Upper lobe of right lung (tissue), 1 donor: ENCODE measurements at regions not wholly inside any gene's neighbourhood (a gene's known extent, or its start where the extent isn't known, plus 50 kb on each side); places are given as distances from the start of the nearest gene placed in this dataset.

ENCODE experiments used
- ATAC-seq: fragments of 200-7000 bp; cut with Tn5 transposase; one replicate; pipeline ENCODE4 v1.9.1; 2020; ENCODE audit warnings: mild to moderate bottlenecking, moderate library complexity
- DNase-seq: peaks from one replicate; pipeline ENCODE4 v3.0.0-alpha.2; 2020
- H3K27ac ChIP-seq: fragments of 200-600 bp; one replicate; pipeline ENCODE4 v1.8.0; 2022
- H3K27me3 ChIP-seq: fragments of 200-600 bp; one replicate; pipeline ENCODE4 v1.8.0; 2022; ENCODE audit warnings: mild to moderate bottlenecking
- H3K36me3 ChIP-seq: fragments of 200-600 bp; one replicate; pipeline ENCODE4 v1.8.0; 2022
- H3K4me1 ChIP-seq: fragments of 200-600 bp; one replicate; pipeline ENCODE4 v1.8.0; 2022
- H3K4me3 ChIP-seq: fragments of 200-600 bp; one replicate; pipeline ENCODE4 v1.8.0; 2022; ENCODE audit warnings: mild to moderate bottlenecking
- H3K9me3 ChIP-seq: fragments of 200-600 bp; one replicate; pipeline ENCODE4 v1.8.0; 2022
- CTCF ChIP-seq: fragments of 200-600 bp; IDR thresholded peaks from one replicate; pipeline ENCODE4 v1.8.0; 2022; ENCODE audit warnings: antibody characterized with exemption
- intact Hi-C: fragments of 100-400 bp; cut with DNase I; formaldehyde crosslinking; loops from one replicate; pipeline ENCODE4 v1.11.0; 2022
- donor health status: DM: no; HTN: yes; CAD: no; lungs with severe emphysema.

- no peaks in the 10 kb centered on the region for H3K27me3 ChIP-seq
- TF ChIP-seq CTCF = no peak
- intact Hi-C loops = no loop called here
- H3K4me1 ChIP-seq = no peaks in the 10 kb centered on the region
- no peak for ATAC-seq
- DNase-seq = no peak
- no peak overlapping the region for H3K27ac ChIP-seq
- H3K9me3 ChIP-seq = no peaks in the 10 kb centered on the region
- no peak overlapping the region for H3K4me3 ChIP-seq
- no peaks in the 10 kb centered on the region for H3K36me3 ChIP-seq
Observed at GRCh38 chr2:60042023-60042422, 511.4 kb downstream of the BCL11A start.

- H3K9me3 ChIP-seq = no peaks in the 10 kb centered on the region
- intact Hi-C loops = no loop called here
- no peak for ATAC-seq
- H3K4me1 ChIP-seq = no peaks in the 10 kb centered on the region
- no peaks in the 10 kb centered on the region for H3K27me3 ChIP-seq
- DNase-seq = no peak
- TF ChIP-seq CTCF = no peak
- H3K36me3 ChIP-seq = no peaks in the 10 kb centered on the region
- H3K4me3 ChIP-seq = no peak overlapping the region
- H3K27ac ChIP-seq = no peak overlapping the region
Observed at GRCh38 chr2:60033325-60033724, 520.1 kb downstream of the BCL11A start.

GRCh38 chr2:60029566-60029883, 523.9 kb downstream of the BCL11A start:
- H3K9me3 ChIP-seq = no peaks in the 10 kb centered on the region
- no peak overlapping the region for H3K4me3 ChIP-seq
- DNase-seq = no peak
- no peak for ATAC-seq
- no peak overlapping the region for H3K27ac ChIP-seq
- H3K4me1 ChIP-seq = no peaks in the 10 kb centered on the region
- no peaks in the 10 kb centered on the region for H3K27me3 ChIP-seq
- intact Hi-C loops = no loop called here
- TF ChIP-seq CTCF = no peak
- no peaks in the 10 kb centered on the region for H3K36me3 ChIP-seq

GRCh38 chr2:60028849-60029565, 524.4 kb downstream of the BCL11A start:
- no peaks in the 10 kb centered on the region for H3K36me3 ChIP-seq
- H3K9me3 ChIP-seq = no peaks in the 10 kb centered on the region
- H3K4me1 ChIP-seq = no peaks in the 10 kb centered on the region
- H3K27ac ChIP-seq = no peak overlapping the region
- no peak for DNase-seq
- no peaks in the 10 kb centered on the region for H3K27me3 ChIP-seq
- no peak for TF ChIP-seq CTCF
- H3K4me3 ChIP-seq = no peak overlapping the region
- no peak for ATAC-seq
- intact Hi-C loops = no loop called here

- Histone ChIP-seq H3K4me1 (no peaks in the 10 kb centered on the region), H3K36me3 (no peaks in the 10 kb centered on the region), H3K4me3 (no peak overlapping the region), H3K27me3 (no peaks in the 10 kb centered on the region), H3K27ac (no peak overlapping the region), H3K9me3 (no peaks in the 10 kb centered on the region)
- DNase-seq = no peak
- intact Hi-C loops = no loop called here
- no peak for TF ChIP-seq CTCF
- no peak for ATAC-seq
Observed at GRCh38 chr2:60025496-60025895, 528.0 kb downstream of the BCL11A start.
